ENCODE measurements at regions not wholly inside any gene's neighbourhood (a gene's known extent, or its start where the extent isn't known, plus 50 kb on each side); places are given as distances from the start of the nearest gene placed in this dataset.
"Not testable (repeated sequence)": the region's sequence is repeated elsewhere in the genome, so short reads cannot be mapped to it uniquely, and the experiment has no call there.

GRCh38 chr3:197449181-197449580 lies 106.6 kb downstream of the BDH1 start:
- intact Hi-C loops (cut with micrococcal nuclease; ENCODE audit: unreplicated experiment); FAIRE-seq; ATAC-seq; H3K36me3 ChIP-seq (ENCODE audit: control insufficient read depth in 2 of 2, insufficient read depth in 2 of 2, low read length in 1 of 2); H3K4me1 ChIP-seq (ENCODE audit: control insufficient read depth, insufficient read depth, low read length); H3K27ac ChIP-seq (ENCODE audit: control insufficient read depth, insufficient read depth); in situ Hi-C loops (cut with MboI); BruUV-seq (replicated peaks); H3K9me3 ChIP-seq (replicated peaks; ENCODE audit: control insufficient read depth, insufficient read depth, low read length); H3K4me3 ChIP-seq; H3K4me2 ChIP-seq (ENCODE audit: control insufficient read depth, insufficient read depth); H4K20me1 ChIP-seq (ENCODE audit: control insufficient read depth, insufficient read depth); H2AFZ ChIP-seq (ENCODE audit: control insufficient read depth, low read depth, low read length); POLR2A ChIA-PET; H3K9ac ChIP-seq (ENCODE audit: control insufficient read depth, insufficient read depth, low read length); RAD21 ChIA-PET (ENCODE audit: unreplicated experiment); DNase-seq (ENCODE audit: low read depth, low spot score); H3K27me3 ChIP-seq (replicated peaks in 1 of 2; ENCODE audit: control insufficient read depth in 2 of 2, insufficient read depth in 2 of 2, low read length in 1 of 2); H3K79me2 ChIP-seq (ENCODE audit: control insufficient read depth, insufficient read depth, low read length): not testable (repeated sequence)
- ChIA-PET CTCF (interaction anchor here (0.7 kb wide), 1 partner anchor 279 kb away, joined by 3 read pairs; no protein-coding TSS in a partner anchor), SMC1A (ENCODE audit: uncharacterized antibody, unreplicated experiment) (interaction anchor here (0.9 to 1.1 kb wide), 2 partner anchors 10 to 193 kb away, joined by 3 read pairs; no protein-coding TSS in a partner anchor)
- WGBS (ENCODE audit: insufficient coverage, insufficient replicate concordance, low lambda C conversion rate, missing lambda C conversion rate), result 91% methylated on average over 3 of the region's 3 CpGs

- H3K4me3 ChIP-seq; H2AFZ ChIP-seq (ENCODE audit: control insufficient read depth, low read depth, low read length); H3K36me3 ChIP-seq (ENCODE audit: control insufficient read depth in 2 of 2, insufficient read depth in 2 of 2, low read length in 1 of 2); H4K20me1 ChIP-seq (ENCODE audit: control insufficient read depth, insufficient read depth); H3K9ac ChIP-seq (ENCODE audit: control insufficient read depth, insufficient read depth, low read length); H3K4me1 ChIP-seq (ENCODE audit: control insufficient read depth, insufficient read depth, low read length); H3K27ac ChIP-seq (ENCODE audit: control insufficient read depth, insufficient read depth); intact Hi-C loops (cut with micrococcal nuclease; ENCODE audit: unreplicated experiment); RAD21 ChIA-PET (ENCODE audit: unreplicated experiment); in situ Hi-C loops (cut with MboI); DNase-seq (ENCODE audit: low read depth, low spot score); BruUV-seq (replicated peaks); H3K79me2 ChIP-seq (ENCODE audit: control insufficient read depth, insufficient read depth, low read length); H3K9me3 ChIP-seq (replicated peaks; ENCODE audit: control insufficient read depth, insufficient read depth, low read length); H3K4me2 ChIP-seq (ENCODE audit: control insufficient read depth, insufficient read depth); FAIRE-seq; CTCF ChIA-PET; SMC1A ChIA-PET (ENCODE audit: uncharacterized antibody, unreplicated experiment); ATAC-seq; H3K27me3 ChIP-seq (replicated peaks in 1 of 2; ENCODE audit: control insufficient read depth in 2 of 2, insufficient read depth in 2 of 2, low read length in 1 of 2): not testable (repeated sequence)
- 71% methylated on average over 6 of the region's 6 CpGs for WGBS (ENCODE audit: insufficient coverage, insufficient replicate concordance, low lambda C conversion rate, missing lambda C conversion rate)
- POLR2A ChIA-PET, result interaction anchor here (0.6 kb wide), 1 partner anchor 119 kb away, joined by 4 read pairs; no protein-coding TSS in a partner anchor
These were observed 108.0 kb downstream of the BDH1 start for GRCh38 chr3:197447781-197448180.

DNA sequence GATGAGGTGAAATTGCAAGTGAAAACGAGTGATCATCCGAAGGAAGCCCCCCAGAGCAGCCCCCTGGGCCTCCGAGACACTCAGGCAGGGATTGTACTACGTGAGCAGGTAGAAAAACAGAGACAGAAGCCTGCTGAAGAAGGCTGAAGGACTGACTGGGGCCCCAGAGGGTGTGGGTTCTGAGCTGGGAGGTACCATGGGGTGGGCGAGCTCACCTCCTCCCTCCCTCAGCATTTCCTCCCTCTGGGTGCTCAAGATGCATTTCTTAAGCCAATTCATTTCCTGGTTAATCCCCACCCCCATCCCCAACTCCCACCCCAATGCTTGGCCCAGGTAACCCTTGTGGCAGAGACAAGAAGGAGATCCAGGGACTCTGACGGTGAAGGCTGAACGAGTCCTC lies 108.7 kb downstream of the BDH1 start:
- RAD21 ChIA-PET (ENCODE audit: unreplicated experiment), result no interaction called here
- no peak for FAIRE-seq
- H3K9me3 ChIP-seq (replicated peaks; ENCODE audit: control insufficient read depth, insufficient read depth, low read length), result no peaks in the 10 kb centered on the region
- in situ Hi-C loops (cut with MboI) (no loop called here), intact Hi-C loops (cut with micrococcal nuclease; ENCODE audit: unreplicated experiment) (no loop called here)
- H4K20me1 ChIP-seq (ENCODE audit: control insufficient read depth, insufficient read depth), result no peaks in the 10 kb centered on the region
- POLR2A ChIA-PET, result interaction anchor here (0.6 kb wide), 1 partner anchor 119 kb away, joined by 4 read pairs; no protein-coding TSS in a partner anchor
- no peak overlapping the region for H3K27ac ChIP-seq (ENCODE audit: control insufficient read depth, insufficient read depth)
- H3K4me2 ChIP-seq (ENCODE audit: control insufficient read depth, insufficient read depth), result no peak overlapping the region
- no TSS peak for BruUV-seq (replicated peaks)
- WGBS (ENCODE audit: insufficient coverage, insufficient replicate concordance, low lambda C conversion rate, missing lambda C conversion rate), result 31% methylated on average over 6 of the region's 7 CpGs
- CTCF ChIA-PET, result no interaction called here
- H3K36me3 ChIP-seq (ENCODE audit: control insufficient read depth in 2 of 2, insufficient read depth in 2 of 2, low read length in 1 of 2), result no peaks in the 10 kb centered on the region
- no peak for ATAC-seq
- H3K4me1 ChIP-seq (ENCODE audit: control insufficient read depth, insufficient read depth, low read length), result no peaks in the 10 kb centered on the region
- H3K9ac ChIP-seq (ENCODE audit: control insufficient read depth, insufficient read depth, low read length), result no peak overlapping the region
- SMC1A ChIA-PET (ENCODE audit: uncharacterized antibody, unreplicated experiment), result no interaction called here
- no peaks in the 10 kb centered on the region for H3K27me3 ChIP-seq (replicated peaks in 1 of 2; ENCODE audit: control insufficient read depth in 2 of 2, insufficient read depth in 2 of 2, low read length in 1 of 2)
- no peak for DNase-seq (ENCODE audit: low read depth, low spot score)
- no peaks in the 10 kb centered on the region for H3K79me2 ChIP-seq (ENCODE audit: control insufficient read depth, insufficient read depth, low read length)
- no peak overlapping the region for H3K4me3 ChIP-seq
- H2AFZ ChIP-seq (ENCODE audit: control insufficient read depth, low read depth, low read length), result no peak overlapping the region
- TF ChIP-seq ZBED1 (IDR thresholded peaks at IDR 0.05; ENCODE audit: borderline replicate concordance), result no peak
- TF ChIP-seq, protein P1, sequence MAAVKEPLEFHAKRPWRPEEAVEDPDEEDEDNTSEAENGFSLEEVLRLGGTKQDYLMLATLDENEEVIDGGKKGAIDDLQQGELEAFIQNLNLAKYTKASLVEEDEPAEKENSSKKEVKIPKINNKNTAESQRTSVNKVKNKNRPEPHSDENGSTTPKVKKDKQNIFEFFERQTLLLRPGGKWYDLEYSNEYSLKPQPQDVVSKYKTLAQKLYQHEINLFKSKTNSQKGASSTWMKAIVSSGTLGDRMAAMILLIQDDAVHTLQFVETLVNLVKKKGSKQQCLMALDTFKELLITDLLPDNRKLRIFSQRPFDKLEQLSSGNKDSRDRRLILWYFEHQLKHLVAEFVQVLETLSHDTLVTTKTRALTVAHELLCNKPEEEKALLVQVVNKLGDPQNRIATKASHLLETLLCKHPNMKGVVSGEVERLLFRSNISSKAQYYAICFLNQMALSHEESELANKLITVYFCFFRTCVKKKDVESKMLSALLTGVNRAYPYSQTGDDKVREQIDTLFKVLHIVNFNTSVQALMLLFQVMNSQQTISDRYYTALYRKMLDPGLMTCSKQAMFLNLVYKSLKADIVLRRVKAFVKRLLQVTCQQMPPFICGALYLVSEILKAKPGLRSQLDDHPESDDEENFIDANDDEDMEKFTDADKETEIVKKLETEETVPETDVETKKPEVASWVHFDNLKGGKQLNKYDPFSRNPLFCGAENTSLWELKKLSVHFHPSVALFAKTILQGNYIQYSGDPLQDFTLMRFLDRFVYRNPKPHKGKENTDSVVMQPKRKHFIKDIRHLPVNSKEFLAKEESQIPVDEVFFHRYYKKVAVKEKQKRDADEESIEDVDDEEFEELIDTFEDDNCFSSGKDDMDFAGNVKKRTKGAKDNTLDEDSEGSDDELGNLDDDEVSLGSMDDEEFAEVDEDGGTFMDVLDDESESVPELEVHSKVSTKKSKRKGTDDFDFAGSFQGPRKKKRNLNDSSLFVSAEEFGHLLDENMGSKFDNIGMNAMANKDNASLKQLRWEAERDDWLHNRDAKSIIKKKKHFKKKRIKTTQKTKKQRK (IDR thresholded peaks at IDR 0.05; ENCODE audit: low read depth, low read length), result no peak
- no peak for TF ChIP-seq MXI1 (IDR thresholded peaks at IDR 0.05; ENCODE audit: low read depth, low read length)
- no peak for TF ChIP-seq BCLAF1 (IDR thresholded peaks at IDR 0.05)

Measured in GM12878 (cell line).